ENCODE measurements at regions not wholly inside any gene's neighbourhood (a gene's known extent, or its start where the extent isn't known, plus 50 kb on each side); places are given as distances from the start of the nearest gene placed in this dataset.

DNA sequence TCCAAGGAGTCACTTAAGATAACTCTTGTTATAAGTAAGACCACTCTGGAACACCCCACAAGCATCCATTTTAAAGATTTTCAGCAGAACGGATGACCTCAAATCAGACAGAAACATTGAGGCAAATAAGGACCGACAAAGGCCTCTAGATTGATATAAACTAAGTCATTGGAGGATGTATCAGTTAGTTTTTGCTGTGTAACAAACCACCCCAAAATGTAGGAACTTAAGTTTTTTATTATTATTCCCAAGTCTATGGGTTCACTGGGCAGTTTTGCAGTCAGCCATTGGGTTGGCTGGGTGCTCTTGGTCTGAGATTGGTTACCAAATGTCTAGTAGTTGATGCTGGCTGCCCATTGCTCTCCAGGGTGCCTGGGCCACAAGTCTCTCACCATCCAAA is 311.8 kb downstream of the SIPA1L2 start:
- Histone ChIP-seq H3K14ac (ENCODE audit: insufficient read depth, low read length) (no peak overlapping the region), H3K27ac (ENCODE audit: insufficient read length, low read depth, low read length) (no peak overlapping the region), H3K23ac (ENCODE audit: insufficient read length, low read depth, low read length) (no peak overlapping the region), H3K9ac (ENCODE audit: extremely low read depth, insufficient read length, low read length) (no peak overlapping the region), H3K79me1 (ENCODE audit: insufficient read depth, low read depth, low read length, poor library complexity, severe bottlenecking) (no peaks in the 10 kb centered on the region), H3K56ac (ENCODE audit: insufficient read length, low read depth, low read length) (no peak overlapping the region), H3K4me2 (ENCODE audit: insufficient read depth, insufficient read length, low read length) (no peak overlapping the region), H2AFZ (ENCODE audit: low read length) (no peak overlapping the region), H2BK15ac (ENCODE audit: low read depth, low read length) (no peak overlapping the region), H3K4ac (ENCODE audit: low read depth, low read length) (no peak overlapping the region), H4K5ac (ENCODE audit: insufficient read length, low read depth, low read length) (no peak overlapping the region), H2BK12ac (ENCODE audit: insufficient read length, low read depth, low read length) (no peak overlapping the region), H3K23me2 (ENCODE audit: insufficient read length, low read depth, low read length, poor library complexity, severe bottlenecking) (no peaks in the 10 kb centered on the region), H3K27me3 (ENCODE audit: insufficient read depth, low read length) (no peaks in the 10 kb centered on the region), H2BK5ac (ENCODE audit: insufficient read length, low read length) (no peak overlapping the region), H4K91ac (ENCODE audit: insufficient read length, low read depth, low read length) (no peak overlapping the region), H3K18ac (ENCODE audit: insufficient read length, low read depth, low read length) (no peak overlapping the region), H3K4me1 (ENCODE audit: insufficient read depth, low read length) (0 out of 2 replicates have a peak, but pooled peaks cover 2% of the 10 kb centered on the region), H4K20me1 (ENCODE audit: control insufficient read depth, insufficient read depth, insufficient read length) (no peaks in the 10 kb centered on the region), H3T11ph (ENCODE audit: low read length) (no peak overlapping the region), H4K8ac (replicated peaks; ENCODE audit: insufficient read length, low read depth, low read length) (no peak overlapping the region), H2AK5ac (ENCODE audit: insufficient read length, low read length) (no peak overlapping the region), H3K9me3 (ENCODE audit: control insufficient read depth, low read depth, low read length) (no peaks in the 10 kb centered on the region), H3K79me2 (ENCODE audit: insufficient read depth, low read length) (no peaks in the 10 kb centered on the region), H2BK20ac (ENCODE audit: low read depth, low read length, poor library complexity, severe bottlenecking) (no peak overlapping the region), H2BK120ac (ENCODE audit: low read depth, low read length, poor library complexity, severe bottlenecking) (no peak overlapping the region)
- Mint-ChIP-seq H3K9me3 (peaks cover 13 to 15% of the 10 kb centered on the region in 2 experiments), H3K4me3 (no peak overlapping the region), H3K27ac (no peak overlapping the region), H3K27me3 (ENCODE audit: low read depth) (peaks cover 5% of the 10 kb centered on the region), H3K36me3 (ENCODE audit: insufficient read depth in 1 of 3, low read depth in 3 of 3) (peaks cover 7 to 10% (median 9%) of the 10 kb centered on the region in 3 experiments; a peak in 6 of 7 replicates), H3K4me1 (peaks cover 17 to 21% of the 10 kb centered on the region in 2 experiments)
- no CpG with 5 or more reads among the region's 2 CpGs for WGBS (ENCODE audit: extremely low coverage, insufficient read length, low lambda C conversion rate)
- DNase-seq: no peak
- TF ChIP-seq, protein P1, sequence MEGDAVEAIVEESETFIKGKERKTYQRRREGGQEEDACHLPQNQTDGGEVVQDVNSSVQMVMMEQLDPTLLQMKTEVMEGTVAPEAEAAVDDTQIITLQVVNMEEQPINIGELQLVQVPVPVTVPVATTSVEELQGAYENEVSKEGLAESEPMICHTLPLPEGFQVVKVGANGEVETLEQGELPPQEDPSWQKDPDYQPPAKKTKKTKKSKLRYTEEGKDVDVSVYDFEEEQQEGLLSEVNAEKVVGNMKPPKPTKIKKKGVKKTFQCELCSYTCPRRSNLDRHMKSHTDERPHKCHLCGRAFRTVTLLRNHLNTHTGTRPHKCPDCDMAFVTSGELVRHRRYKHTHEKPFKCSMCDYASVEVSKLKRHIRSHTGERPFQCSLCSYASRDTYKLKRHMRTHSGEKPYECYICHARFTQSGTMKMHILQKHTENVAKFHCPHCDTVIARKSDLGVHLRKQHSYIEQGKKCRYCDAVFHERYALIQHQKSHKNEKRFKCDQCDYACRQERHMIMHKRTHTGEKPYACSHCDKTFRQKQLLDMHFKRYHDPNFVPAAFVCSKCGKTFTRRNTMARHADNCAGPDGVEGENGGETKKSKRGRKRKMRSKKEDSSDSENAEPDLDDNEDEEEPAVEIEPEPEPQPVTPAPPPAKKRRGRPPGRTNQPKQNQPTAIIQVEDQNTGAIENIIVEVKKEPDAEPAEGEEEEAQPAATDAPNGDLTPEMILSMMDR (conservative IDR thresholded peaks at IDR 0.05): no peak
